Peyer's patch (tissue), 4 donors: ENCODE measurements at regions not wholly inside any gene's neighbourhood (a gene's known extent, or its start where the extent isn't known, plus 50 kb on each side); places are given as distances from the start of the nearest gene placed in this dataset.

ENCODE experiments used
- DNase-seq, 3 donors: peaks; one replicate each; pipeline ENCODE4 v3.0.0-alpha.2; 2017 to 2019
- H3K27ac ChIP-seq, 4 donors: fragments of 200-600 bp; sonication (generic); one replicate each; pipeline ENCODE4 v1.5.1; 2016 to 2019
- H3K27me3 ChIP-seq, 2 donors: fragments of 200-600 bp; sonication (generic); one replicate each; pipeline ENCODE4 v1.5.1; 2019
- H3K36me3 ChIP-seq, 3 donors: fragments of 200-600 bp; sonication (generic); one replicate each; pipeline ENCODE4 v1.5.1; 2016 to 2019
- H3K4me1 ChIP-seq, 4 donors: fragments of 200-600 bp; sonication (generic); one replicate each; pipeline ENCODE4 v1.5.1; 2016 to 2019
- H3K4me3 ChIP-seq, 4 donors: fragments of 200-600 bp; sonication (generic); 1 replicate in 3 of 4; 2 replicates in 1 of 4; pipeline ENCODE4 v1.5.1; 2016 to 2019; ENCODE audit warnings: mild to moderate bottlenecking in 1 of 4
- H3K9me3 ChIP-seq, 4 donors: fragments of 200-600 bp; sonication (generic); one replicate each; pipeline ENCODE4 v1.5.1; 2016 to 2019; ENCODE audit warnings: mild to moderate bottlenecking in 1 of 4
- CTCF ChIP-seq, 6 experiments: fragments of 450-650 bp in 4 of 6; fragments of 200-600 bp in 2 of 6; sonication (generic) in 1 of 6; IDR thresholded peaks; one replicate each; pipeline ENCODE4 v1.5.1; 2017 to 2019; ENCODE audit warnings: antibody characterized with exemption in 6 of 6, mild to moderate bottlenecking in 3 of 6, moderate library complexity in 1 of 6
- POLR2A ChIP-seq, 2 donors: fragments of 450-650 bp; IDR thresholded peaks; one replicate each; pipeline ENCODE4 v1.5.1; 2017; ENCODE audit warnings: antibody characterized with exemption in 2 of 2, mild to moderate bottlenecking in 2 of 2, moderate library complexity in 2 of 2

- H3K4me3 ChIP-seq = no peak overlapping the region
- peaks cover 0 to 5% of the 10 kb centered on the region in 2 donors for H3K27me3 ChIP-seq
- H3K36me3 ChIP-seq = no peaks in the 10 kb centered on the region
- no peak for DNase-seq
- H3K9me3 ChIP-seq = no peaks in the 10 kb centered on the region
- no peak overlapping the region for H3K27ac ChIP-seq
- peaks cover 0 to 7% (median 0%) of the 10 kb centered on the region in 4 donors for H3K4me1 ChIP-seq
- TF ChIP-seq CTCF (IDR thresholded peaks at IDR 0.05) = no peak
- no peak for TF ChIP-seq POLR2A (IDR thresholded peaks at IDR 0.05)
Observed at GRCh38 chr1:22351768-22352080, 99.9 kb upstream of the ZBTB40 start.

GRCh38 chr1:22352355-22352754 lies 99.3 kb upstream of the ZBTB40 start:
- Histone ChIP-seq H3K27me3 (peaks cover 0 to 5% of the 10 kb centered on the region in 2 donors), H3K4me3 (no peak overlapping the region), H3K9me3 (no peaks in the 10 kb centered on the region), H3K36me3 (no peaks in the 10 kb centered on the region), H3K27ac (no peak overlapping the region), H3K4me1 (peaks cover 0 to 7% (median 0%) of the 10 kb centered on the region in 4 donors)
- no peak for DNase-seq
- TF ChIP-seq POLR2A (IDR thresholded peaks at IDR 0.05) = no peak
- TF ChIP-seq CTCF (IDR thresholded peaks at IDR 0.05) = no peak

GRCh38 chr1:22352896-22353295 lies 98.8 kb upstream of the ZBTB40 start:
- no peak for TF ChIP-seq POLR2A (IDR thresholded peaks at IDR 0.05)
- TF ChIP-seq CTCF (IDR thresholded peaks at IDR 0.05) = no peak
- no peak for DNase-seq
- Histone ChIP-seq H3K4me3 (no peak overlapping the region), H3K27ac (no peak overlapping the region), H3K9me3 (no peaks in the 10 kb centered on the region), H3K36me3 (no peaks in the 10 kb centered on the region), H3K4me1 (peaks cover 0 to 7% (median 0%) of the 10 kb centered on the region in 4 donors), H3K27me3 (peaks cover 0 to 5% of the 10 kb centered on the region in 2 donors)

- H3K27me3 ChIP-seq = no peaks in the 10 kb centered on the region
- H3K27ac ChIP-seq = no peak overlapping the region
- no peaks in the 10 kb centered on the region for H3K36me3 ChIP-seq
- H3K4me1 ChIP-seq = no peaks in the 10 kb centered on the region
- H3K9me3 ChIP-seq = no peaks in the 10 kb centered on the region
- H3K4me3 ChIP-seq = no peak overlapping the region
- DNase-seq = no peak
- TF ChIP-seq POLR2A (IDR thresholded peaks at IDR 0.05) = no peak
Observed at GRCh38 chr1:22359427-22359826, 92.2 kb upstream of the ZBTB40 start.

GRCh38 chr1:22362626-22363402 lies 88.8 kb upstream of the ZBTB40 start:
- Histone ChIP-seq H3K4me1 (no peaks in the 10 kb centered on the region), H3K4me3 (no peak overlapping the region), H3K36me3 (no peaks in the 10 kb centered on the region), H3K9me3 (no peaks in the 10 kb centered on the region), H3K27ac (no peak overlapping the region), H3K27me3 (no peaks in the 10 kb centered on the region)
- TF ChIP-seq CTCF (IDR thresholded peaks at IDR 0.05) (no peak), POLR2A (IDR thresholded peaks at IDR 0.05) (no peak)
- no peak for DNase-seq

- Histone ChIP-seq H3K27ac (no peak overlapping the region), H3K27me3 (no peaks in the 10 kb centered on the region), H3K9me3 (no peaks in the 10 kb centered on the region), H3K36me3 (no peaks in the 10 kb centered on the region), H3K4me1 (no peaks in the 10 kb centered on the region), H3K4me3 (no peak overlapping the region)
- no peak for DNase-seq
- no peak for TF ChIP-seq POLR2A (IDR thresholded peaks at IDR 0.05)
- TF ChIP-seq CTCF (IDR thresholded peaks at IDR 0.05) = no peak
Observed at GRCh38 chr1:22363403-22364325, 88.0 kb upstream of the ZBTB40 start.
